ENCODE measurements at regions not wholly inside any gene's neighbourhood (a gene's known extent, or its start where the extent isn't known, plus 50 kb on each side); places are given as distances from the start of the nearest gene placed in this dataset.

DNA sequence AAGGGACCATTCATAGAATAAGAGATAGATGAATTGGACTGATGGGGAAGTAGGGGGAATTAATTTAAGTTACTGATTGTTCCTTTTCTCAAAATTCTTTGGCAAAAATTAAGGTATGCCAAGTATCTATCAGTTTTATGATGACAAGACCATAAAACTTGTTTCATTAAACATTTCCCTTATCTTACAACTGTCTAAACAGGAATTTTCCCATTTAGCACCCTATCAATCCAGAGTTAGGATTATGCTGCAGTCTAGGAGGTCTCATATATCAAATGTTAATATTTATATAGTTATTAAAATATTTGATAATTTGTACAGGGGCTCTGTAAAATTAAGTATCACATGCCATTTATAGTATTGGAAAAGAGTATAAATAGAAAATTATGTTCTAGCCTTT is 51.5 kb upstream of the ARID1B start:
- DNase-seq (ENCODE audit: low spot score), result no peak

DNA sequence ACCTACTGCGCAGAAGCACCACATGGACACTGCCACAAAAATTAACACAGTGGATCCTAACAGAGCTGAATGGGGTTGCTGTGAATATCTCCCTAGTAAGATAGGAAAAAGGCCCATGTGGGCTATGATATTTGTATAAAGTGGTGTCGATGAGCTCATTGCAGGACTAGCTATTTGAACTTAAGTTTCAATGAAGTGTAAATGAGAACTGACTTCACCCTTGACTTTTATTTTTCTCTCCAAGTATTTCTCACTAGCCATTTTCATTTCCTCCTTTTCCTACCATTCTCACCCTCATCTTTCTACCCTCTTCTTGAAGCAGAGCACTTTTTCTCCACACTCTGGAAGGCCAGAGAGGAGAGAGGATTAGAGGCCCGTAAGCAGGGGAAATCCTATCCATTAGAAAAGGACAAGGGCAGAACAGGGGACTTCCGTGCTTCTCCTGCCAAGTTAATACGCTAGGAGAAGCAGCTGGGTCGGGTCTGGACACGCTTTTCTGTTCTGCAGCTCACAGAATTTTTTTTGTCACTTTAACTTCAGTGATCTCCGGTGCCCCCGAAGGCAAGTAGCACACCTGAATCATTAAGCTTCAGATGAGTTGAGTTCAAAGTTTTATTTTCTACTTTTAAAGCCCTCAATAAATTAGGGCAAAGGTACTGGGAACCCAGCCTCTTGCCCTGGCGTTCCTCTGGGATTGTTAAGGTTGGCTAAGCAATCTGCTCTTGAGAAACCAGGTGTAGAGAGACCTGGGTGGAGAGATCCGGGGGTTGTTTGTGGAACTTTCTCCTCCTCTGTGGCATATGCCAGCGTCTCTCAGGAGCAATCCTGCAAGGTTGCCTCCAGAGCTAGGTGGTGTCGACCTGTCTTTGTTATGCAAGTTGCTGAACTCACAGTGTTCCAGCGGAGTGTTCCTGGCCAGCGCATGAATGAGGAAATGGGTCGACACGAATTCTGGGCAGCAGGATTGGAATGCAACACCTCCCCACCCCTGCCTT is 56.2 kb upstream of the ARID1B start:
- no peak for DNase-seq (ENCODE audit: low spot score)

GRCh38 chr6:156719720-156720563 is 57.2 kb upstream of the ARID1B start:
- peak; percentile 97 for DNase-seq (ENCODE audit: low spot score)

DNA sequence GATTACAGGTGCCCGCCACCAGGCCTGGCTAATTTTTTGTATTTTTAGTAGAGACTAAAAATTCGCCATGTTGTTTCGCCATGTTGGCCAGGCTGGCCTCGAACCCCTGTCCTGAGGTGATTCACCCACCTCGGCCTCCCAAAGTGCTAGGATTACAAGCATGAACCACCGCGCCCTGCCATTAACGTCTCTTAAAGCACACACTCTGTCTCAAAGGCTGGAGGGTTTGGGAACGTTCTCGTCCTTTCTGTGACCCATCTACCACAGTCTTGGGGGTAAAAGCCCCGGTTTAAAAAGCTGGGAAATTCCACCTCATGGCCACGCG is 57.8 kb upstream of the ARID1B start:
- no peak for DNase-seq (ENCODE audit: low spot score)

GRCh38 chr6:156718647-156719394 is 58.4 kb upstream of the ARID1B start:
- DNase-seq (ENCODE audit: low spot score), result no peak

GRCh38 chr6:156717542-156717941 is 59.6 kb upstream of the ARID1B start:
- DNase-seq (ENCODE audit: low spot score), result no peak

DNA sequence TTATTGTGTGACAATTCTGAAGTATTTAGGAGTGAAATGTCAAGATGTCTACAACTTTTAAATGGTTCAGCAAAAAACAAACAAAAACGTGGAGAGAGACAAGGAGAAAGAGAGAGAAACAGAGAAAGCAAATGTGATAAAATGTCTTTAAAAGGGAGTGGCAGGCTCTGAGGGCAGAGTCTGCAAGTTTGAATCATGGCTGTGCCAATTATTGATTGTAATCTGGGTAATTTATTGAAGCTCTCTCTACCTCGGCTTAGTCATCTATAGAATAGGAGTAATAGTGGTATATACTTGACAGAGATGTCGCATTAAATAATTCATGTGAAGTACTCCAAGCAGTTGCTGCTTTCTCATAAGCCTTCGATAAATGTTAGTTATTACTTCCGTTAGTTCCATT is 61.3 kb upstream of the ARID1B start:
- no peak for DNase-seq (ENCODE audit: low spot score)

GRCh38 chr6:156713548-156713947 is 63.6 kb upstream of the ARID1B start:
- DNase-seq (ENCODE audit: low spot score), result no peak

GRCh38 chr6:156710479-156710878 is 66.7 kb upstream of the ARID1B start:
- DNase-seq (ENCODE audit: low spot score), result no peak

DNA sequence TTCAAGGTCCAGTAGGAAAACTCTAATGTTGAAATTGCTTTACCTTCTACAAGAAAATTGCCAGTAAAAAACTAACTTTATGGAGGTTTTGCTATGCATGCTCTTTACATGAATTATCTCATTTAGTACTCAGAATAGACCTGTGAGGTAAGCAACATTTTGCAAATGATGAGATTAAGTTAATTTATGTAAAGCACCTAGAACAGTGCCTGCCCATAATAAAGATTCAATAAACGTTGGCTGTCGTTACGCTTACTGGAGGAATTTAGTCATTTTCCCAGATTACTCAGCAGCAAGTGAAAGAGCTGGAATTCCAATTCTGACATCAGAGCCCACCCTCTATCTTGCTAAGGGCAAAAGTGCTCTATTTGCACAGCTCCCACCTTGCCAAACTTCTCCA is 69.4 kb upstream of the ARID1B start:
- no peak for DNase-seq (ENCODE audit: low spot score)

- no peak for DNase-seq (ENCODE audit: low spot score)
Observed at GRCh38 chr6:156703719-156704118, 73.5 kb upstream of the ARID1B start.

GRCh38 chr6:156701966-156702365 is 75.2 kb upstream of the ARID1B start:
- no peak for DNase-seq (ENCODE audit: low spot score)

DNA sequence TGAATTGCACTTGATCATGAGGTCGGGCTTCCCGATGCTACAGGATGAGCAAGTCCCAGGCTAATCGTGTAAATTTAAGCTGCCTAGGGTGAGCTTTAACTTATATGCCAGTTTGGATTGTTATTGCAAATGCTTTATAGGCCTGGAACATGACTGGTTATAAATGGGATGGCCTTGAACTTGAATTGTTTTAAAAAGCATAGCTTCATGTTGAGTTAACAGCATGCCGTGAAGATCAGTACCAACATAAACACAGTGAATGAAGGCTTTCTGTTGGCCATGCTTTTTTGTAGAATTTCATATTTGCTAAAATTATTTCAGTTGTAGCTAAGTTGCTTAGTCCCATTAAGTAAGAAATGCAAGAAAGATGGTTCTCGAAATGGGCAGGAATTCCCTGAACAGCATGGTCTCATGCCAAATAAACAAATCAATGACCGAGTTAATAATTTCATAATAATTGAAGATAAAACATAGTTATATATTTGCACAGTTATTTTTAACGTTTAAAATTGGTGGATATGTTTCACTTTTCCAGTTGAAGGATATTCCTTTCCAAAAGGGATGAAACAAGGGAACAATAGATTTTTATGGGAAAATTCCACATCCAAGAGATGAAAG is 76.6 kb upstream of the ARID1B start:
- no peak for DNase-seq (ENCODE audit: low spot score)

GRCh38 chr6:156699935-156700334 is 77.2 kb upstream of the ARID1B start:
- no peak for DNase-seq (ENCODE audit: low spot score)

DNA sequence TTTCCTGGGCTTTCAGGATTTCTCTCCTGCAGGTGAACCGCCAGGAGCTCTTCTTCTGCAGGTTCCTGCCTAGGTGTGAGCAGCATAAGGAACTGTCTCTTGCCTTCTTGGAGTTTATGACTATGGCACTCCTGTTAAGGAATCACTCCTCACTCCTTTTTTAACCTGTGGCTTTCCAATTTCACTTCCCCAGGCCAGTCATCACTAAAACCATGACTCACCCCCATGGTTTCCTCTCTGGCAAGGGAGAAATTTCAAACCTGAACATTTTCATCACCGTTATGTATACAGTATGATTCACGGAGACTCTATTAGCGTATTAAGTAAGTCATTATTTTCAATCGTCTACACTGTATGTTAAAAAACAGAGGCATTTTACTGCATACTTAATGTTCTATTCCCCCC is 78.2 kb upstream of the ARID1B start:
- no peak for DNase-seq (ENCODE audit: low spot score)

DNA sequence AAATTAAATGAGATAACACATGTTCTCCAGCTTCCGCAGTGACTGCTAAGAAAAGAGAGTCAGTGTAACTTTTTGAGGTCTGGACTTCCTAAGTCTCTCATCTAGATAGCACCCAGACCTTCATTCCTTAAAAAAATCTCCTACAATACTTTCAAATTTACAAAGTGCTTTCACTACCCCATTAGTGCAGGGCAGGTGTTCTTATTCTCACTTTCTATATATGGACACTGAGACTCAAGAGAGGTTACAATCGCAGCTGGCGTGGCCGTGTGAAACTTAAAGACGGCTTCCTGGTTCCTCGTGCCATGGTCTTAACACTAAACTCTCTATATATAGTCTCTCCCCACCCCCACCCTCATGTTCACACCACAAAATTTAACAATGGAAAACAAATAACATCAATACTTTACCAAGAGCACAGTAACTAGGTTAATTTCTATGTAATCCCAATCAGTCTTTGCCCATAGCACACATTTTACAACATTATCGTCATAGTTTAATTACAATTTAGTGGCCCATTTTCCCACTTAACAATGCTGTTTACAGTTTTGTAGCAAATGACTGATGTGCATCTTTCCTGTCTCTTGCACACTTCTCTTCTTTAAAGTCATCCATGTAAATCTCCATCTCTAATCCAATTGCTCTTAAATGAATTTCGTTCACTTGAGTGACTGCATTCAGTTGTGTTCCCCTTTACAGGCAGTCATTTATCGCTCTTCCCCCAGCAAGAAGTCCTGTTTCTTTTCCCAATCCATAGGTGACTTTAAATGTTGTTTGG is 78.8 kb upstream of the ARID1B start:
- no peak for DNase-seq (ENCODE audit: low spot score)

- DNase-seq (ENCODE audit: low spot score), result no peak
Observed at GRCh38 chr6:156697225-156697830, 79.8 kb upstream of the ARID1B start.

GRCh38 chr6:156695742-156696141 is 81.4 kb upstream of the ARID1B start:
- no peak for DNase-seq (ENCODE audit: low spot score)

GRCh38 chr6:156694679-156695078 is 82.5 kb upstream of the ARID1B start:
- DNase-seq (ENCODE audit: low spot score), result no peak

DNA sequence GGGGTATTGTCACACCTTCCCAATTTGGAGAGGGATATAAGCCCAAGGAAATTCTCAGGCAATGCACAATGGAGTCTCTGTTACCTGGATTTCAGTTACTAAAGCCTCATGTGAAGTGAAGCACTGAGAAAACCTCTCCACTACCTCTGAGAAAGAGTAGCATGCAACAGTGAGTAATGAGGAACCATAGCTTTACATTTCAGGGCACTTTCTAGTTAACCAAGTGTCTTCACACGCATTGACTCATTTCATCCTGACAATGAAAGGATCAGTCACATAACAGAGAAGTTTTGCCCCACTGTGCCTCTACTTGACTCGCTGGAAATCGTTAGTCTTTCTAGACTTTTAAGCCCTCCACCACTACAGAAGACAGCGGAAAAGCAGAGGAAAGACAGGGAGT is 86.2 kb upstream of the ARID1B start:
- no peak for DNase-seq (ENCODE audit: low spot score)
